Mesothelial cell of epicardium (in vitro differentiated cells): ENCODE measurements at regions not wholly inside any gene's neighbourhood (a gene's known extent, or its start where the extent isn't known, plus 50 kb on each side); places are given as distances from the start of the nearest gene placed in this dataset.

Experiments used
- DNase-seq, 2 experiments: peaks; one replicate each; pipeline ENCODE4 v3.0.0; 2021; ENCODE audit warnings: low spot score in 2 of 2; ENCODE audit not compliant: unreplicated experiment in 2 of 2
- H3K27ac Mint-ChIP-seq: 2 replicates; pipeline ENCODE4 v1.8.0; 2021; ENCODE audit warnings: mixed read lengths
- H3K27me3 Mint-ChIP-seq: 2 replicates; pipeline ENCODE4 v1.8.0; 2021; ENCODE audit warnings: low read depth, mixed read lengths
- H3K36me3 Mint-ChIP-seq: 2 replicates; pipeline ENCODE4 v1.8.0; 2021; ENCODE audit warnings: mixed read lengths
- H3K4me1 Mint-ChIP-seq: 2 replicates; pipeline ENCODE4 v1.8.0; 2021; ENCODE audit warnings: mixed read lengths
- H3K4me3 Mint-ChIP-seq: 2 replicates; pipeline ENCODE4 v1.8.0; 2021; ENCODE audit warnings: mild to moderate bottlenecking, moderate library complexity, mixed read lengths
- H3K9me3 Mint-ChIP-seq: 2 replicates; pipeline ENCODE4 v1.8.0; 2021; ENCODE audit warnings: mixed read lengths
- TF ChIP-seq, protein P1 (sequence below): fragments of 200-600 bp; sonication (generic); IDR thresholded peaks from one replicate; pipeline ENCODE4 v1.5.0; 2021; ENCODE audit warnings: antibody characterized with exemption; ENCODE audit not compliant: unreplicated experiment

DNA sequence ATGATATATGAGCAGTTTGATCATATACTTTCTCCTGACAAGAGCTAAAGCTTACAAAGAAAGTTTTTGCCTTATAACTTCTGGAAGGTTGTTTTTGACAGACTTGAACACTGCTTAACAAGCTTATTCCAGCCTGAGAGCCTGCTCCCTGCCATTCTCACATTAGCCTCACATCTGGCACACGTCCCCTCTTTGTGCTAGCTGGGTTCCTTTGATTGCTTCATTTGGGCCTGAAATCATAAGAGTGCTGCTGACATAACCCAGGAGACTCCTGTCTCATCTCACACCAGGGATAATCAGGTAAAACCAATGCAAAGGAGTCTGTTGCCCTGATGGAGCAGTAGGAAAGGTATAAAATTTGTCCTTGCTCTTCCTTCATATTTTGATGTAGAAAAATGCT, 1411.7 kb upstream of the B3GALT2 start:
- Mint-ChIP-seq H3K27ac (peak overlapping the region; percentile 43), H3K27me3 (no peaks in the 10 kb centered on the region), H3K9me3 (no peaks in the 10 kb centered on the region), H3K4me3 (no peak overlapping the region), H3K36me3 (no peaks in the 10 kb centered on the region), H3K4me1 (peaks cover 5% of the 10 kb centered on the region)
- TF ChIP-seq, protein P1, sequence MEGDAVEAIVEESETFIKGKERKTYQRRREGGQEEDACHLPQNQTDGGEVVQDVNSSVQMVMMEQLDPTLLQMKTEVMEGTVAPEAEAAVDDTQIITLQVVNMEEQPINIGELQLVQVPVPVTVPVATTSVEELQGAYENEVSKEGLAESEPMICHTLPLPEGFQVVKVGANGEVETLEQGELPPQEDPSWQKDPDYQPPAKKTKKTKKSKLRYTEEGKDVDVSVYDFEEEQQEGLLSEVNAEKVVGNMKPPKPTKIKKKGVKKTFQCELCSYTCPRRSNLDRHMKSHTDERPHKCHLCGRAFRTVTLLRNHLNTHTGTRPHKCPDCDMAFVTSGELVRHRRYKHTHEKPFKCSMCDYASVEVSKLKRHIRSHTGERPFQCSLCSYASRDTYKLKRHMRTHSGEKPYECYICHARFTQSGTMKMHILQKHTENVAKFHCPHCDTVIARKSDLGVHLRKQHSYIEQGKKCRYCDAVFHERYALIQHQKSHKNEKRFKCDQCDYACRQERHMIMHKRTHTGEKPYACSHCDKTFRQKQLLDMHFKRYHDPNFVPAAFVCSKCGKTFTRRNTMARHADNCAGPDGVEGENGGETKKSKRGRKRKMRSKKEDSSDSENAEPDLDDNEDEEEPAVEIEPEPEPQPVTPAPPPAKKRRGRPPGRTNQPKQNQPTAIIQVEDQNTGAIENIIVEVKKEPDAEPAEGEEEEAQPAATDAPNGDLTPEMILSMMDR = no peak
- no peak for DNase-seq

DNA sequence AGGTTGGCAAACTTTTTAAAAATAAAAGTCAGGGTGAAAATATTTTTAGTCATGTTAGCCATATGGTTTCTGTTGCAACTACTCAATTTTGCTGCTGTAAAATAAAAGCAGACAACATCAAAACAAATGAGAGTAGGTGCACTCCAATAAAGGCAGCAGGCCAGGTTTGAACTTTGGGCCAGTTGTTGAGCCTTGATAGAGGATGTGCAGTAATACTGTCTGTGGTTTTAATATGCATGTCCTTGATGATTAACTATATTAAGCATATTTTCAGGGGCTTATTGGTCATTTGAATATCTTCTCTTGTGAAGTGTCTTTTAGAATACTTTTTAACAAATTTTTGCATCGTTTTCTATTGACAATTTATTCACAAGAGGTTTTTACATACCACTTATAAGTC, 1399.9 kb upstream of the B3GALT2 start:
- H3K27ac Mint-ChIP-seq = no peak overlapping the region

DNA sequence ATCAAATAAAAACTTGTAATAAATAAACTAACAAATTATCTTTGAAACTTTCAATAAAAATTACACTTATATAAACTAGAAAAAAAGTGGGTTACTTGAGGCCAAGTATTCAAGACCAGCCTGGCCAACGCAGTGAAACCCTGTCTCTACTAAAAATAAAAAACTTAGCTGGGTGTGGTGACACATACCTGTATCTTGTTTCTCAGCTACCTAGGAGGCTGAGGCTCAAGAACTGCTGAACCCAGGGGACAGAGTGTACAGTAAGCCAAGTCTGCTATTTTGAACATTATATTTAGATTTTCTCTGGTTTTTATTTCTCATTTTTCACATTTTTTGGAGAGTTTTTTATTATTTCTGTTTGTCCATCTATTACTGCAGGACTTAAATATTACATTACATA, 1397.6 kb upstream of the B3GALT2 start:
- Mint-ChIP-seq H3K4me3 (no peak overlapping the region), H3K27me3 (no peaks in the 10 kb centered on the region), H3K36me3 (peaks cover 3% of the 10 kb centered on the region), H3K4me1 (no peaks in the 10 kb centered on the region), H3K27ac (no peak overlapping the region), H3K9me3 (peaks cover 20% of the 10 kb centered on the region)
- TF ChIP-seq, protein P1 = no peak
- DNase-seq = no peak

More for the DNA sequence above, 1399.9 kb upstream of the B3GALT2 start:
- no peaks in the 10 kb centered on the region for H3K27me3 Mint-ChIP-seq
- no peaks in the 10 kb centered on the region for H3K4me1 Mint-ChIP-seq
- peaks cover 16% of the 10 kb centered on the region for H3K9me3 Mint-ChIP-seq
- TF ChIP-seq, protein P1 = no peak
- H3K4me3 Mint-ChIP-seq = no peak overlapping the region
- peaks cover 3% of the 10 kb centered on the region for H3K36me3 Mint-ChIP-seq
- DNase-seq = no peak

DNA sequence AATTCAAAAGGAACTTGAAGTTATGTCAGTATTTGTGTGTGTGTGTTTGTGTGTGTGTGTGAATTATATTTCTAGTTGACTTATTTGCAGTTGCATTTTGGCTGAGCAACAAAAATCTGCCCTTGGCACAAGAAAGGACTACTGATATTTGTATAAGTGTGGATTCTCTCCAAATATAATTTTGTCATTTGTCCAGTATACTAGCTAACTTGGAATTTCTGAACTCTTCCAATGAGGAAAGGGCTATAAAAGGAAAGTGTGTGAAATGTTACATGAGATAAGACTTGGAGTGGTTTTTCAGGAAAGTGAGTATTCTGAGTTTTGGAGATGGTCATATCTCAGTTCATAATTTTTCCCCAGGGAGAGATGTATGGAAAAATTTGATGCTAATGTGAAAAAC, 1384.1 kb upstream of the B3GALT2 start:
- no peak overlapping the region for H3K4me3 Mint-ChIP-seq
- no peaks in the 10 kb centered on the region for H3K27me3 Mint-ChIP-seq
- TF ChIP-seq, protein P1 = no peak
- H3K9me3 Mint-ChIP-seq = no peaks in the 10 kb centered on the region
- H3K27ac Mint-ChIP-seq = no peak overlapping the region
- DNase-seq = no peak
- H3K4me1 Mint-ChIP-seq = no peaks in the 10 kb centered on the region
- H3K36me3 Mint-ChIP-seq = no peaks in the 10 kb centered on the region

DNA sequence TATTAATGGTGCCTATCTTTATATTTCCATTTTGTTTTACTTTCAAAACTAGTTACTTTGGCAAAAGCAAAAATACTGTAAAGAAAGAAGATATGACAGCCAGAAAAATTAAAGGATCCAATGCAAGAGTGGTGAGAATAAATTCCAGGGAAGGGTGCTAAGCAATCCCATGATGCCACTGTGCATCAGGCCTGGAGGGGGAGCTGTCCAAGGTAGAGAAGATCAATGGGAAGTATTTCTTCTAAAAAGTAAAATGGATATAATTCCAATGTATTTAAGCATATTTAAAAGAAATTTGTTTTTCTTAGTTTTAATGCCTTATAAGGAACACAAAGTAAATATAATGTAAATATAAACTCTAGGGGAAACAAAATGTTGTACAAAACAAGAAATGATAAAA, 1382.2 kb upstream of the B3GALT2 start:
- Mint-ChIP-seq H3K27me3 (no peaks in the 10 kb centered on the region), H3K9me3 (no peaks in the 10 kb centered on the region), H3K36me3 (no peaks in the 10 kb centered on the region), H3K4me1 (peaks cover 5% of the 10 kb centered on the region), H3K27ac (no peak overlapping the region), H3K4me3 (no peak overlapping the region)
- TF ChIP-seq, protein P1 = no peak
- DNase-seq = no peak

DNA sequence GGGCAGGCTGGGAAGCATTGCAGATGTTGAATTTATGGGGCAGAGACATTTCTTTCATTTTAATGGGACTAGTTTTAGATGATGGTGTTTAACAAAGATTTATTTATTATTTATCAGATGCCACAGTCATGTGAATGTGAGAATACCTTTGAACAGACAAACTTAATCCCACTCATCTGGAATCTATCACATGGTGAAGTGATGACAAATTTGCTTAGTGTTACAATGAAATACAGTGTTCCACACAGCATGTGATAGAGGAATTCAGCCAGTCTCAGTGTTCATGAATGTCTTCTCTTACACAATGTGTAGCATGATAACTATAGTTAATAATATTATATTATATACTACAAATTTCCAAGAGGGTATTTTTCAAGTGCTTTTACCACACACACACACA, 1361.7 kb upstream of the B3GALT2 start:
- Mint-ChIP-seq H3K36me3 (peaks cover 6% of the 10 kb centered on the region), H3K27ac (no peak overlapping the region), H3K4me1 (no peaks in the 10 kb centered on the region), H3K9me3 (peaks cover 21% of the 10 kb centered on the region), H3K27me3 (no peaks in the 10 kb centered on the region), H3K4me3 (no peak overlapping the region)
- TF ChIP-seq, protein P1 = no peak
- DNase-seq = no peak
